Sigmoid colon (tissue), 6 donors: ENCODE measurements at regions not wholly inside any gene's neighbourhood (a gene's known extent, or its start where the extent isn't known, plus 50 kb on each side); places are given as distances from the start of the nearest gene placed in this dataset.

Source experiments
- DNase-seq: peaks from one replicate; pipeline ENCODE4 v3.0.0-alpha.2; 2019
- H3K27ac ChIP-seq, 4 donors: fragments of 200-600 bp; sonication (generic); one replicate each; pipeline ENCODE4 v1.5.1; 2016 to 2019; ENCODE audit warnings: mild to moderate bottlenecking in 1 of 4
- H3K27me3 ChIP-seq, 3 donors: fragments of 200-600 bp; sonication (generic); one replicate each; pipeline ENCODE4 v1.5.1; 2019; ENCODE audit warnings: mild to moderate bottlenecking in 1 of 3
- H3K36me3 ChIP-seq, 4 donors: fragments of 200-600 bp; sonication (generic); one replicate each; pipeline ENCODE4 v1.5.1; 2016 to 2019
- H3K4me1 ChIP-seq, 4 donors: fragments of 200-600 bp; sonication (generic); one replicate each; pipeline ENCODE4 v1.5.1; 2017 to 2019
- H3K4me3 ChIP-seq, 4 donors: fragments of 200-600 bp; sonication (generic); one replicate each; pipeline ENCODE4 v1.5.1; 2017 to 2019; ENCODE audit warnings: mild to moderate bottlenecking in 2 of 4, moderate library complexity in 1 of 4
- H3K9me3 ChIP-seq, 4 donors: fragments of 200-600 bp in 3 of 4; sonication (generic) in 3 of 4; one replicate each; pipeline versions ENCODE4 v1.5.1 to v1.6.1; 2013 to 2019
- EP300 ChIP-seq, 4 donors: sonication (generic); formaldehyde crosslinking; IDR thresholded peaks; one replicate each; pipeline ENCODE4 v1.6.1; 2017; ENCODE audit warnings: antibody characterized with exemption in 4 of 4
- POLR2A ChIP-seq, 2 donors: fragments of 450-650 bp; IDR thresholded peaks; one replicate each; pipeline ENCODE4 v1.6.1; 2016; ENCODE audit warnings: antibody characterized with exemption in 2 of 2, mild to moderate bottlenecking in 2 of 2, moderate library complexity in 2 of 2
- POLR2AphosphoS5 ChIP-seq, 4 donors: sonication (generic); formaldehyde crosslinking; IDR thresholded peaks; one replicate each; pipeline ENCODE4 v1.6.1; 2017; ENCODE audit warnings: antibody characterized with exemption in 4 of 4
- WGBS, 2 donors: extraction: QIAGEN DNeasy Blood & Tissue Kit; methylation state at CpG; one replicate each; pipeline ENCODE4 v1.1.7; 2013; 5-methylcytosine and 5-hydroxymethylcytosine counted together
- intact Hi-C: fragments of 100-400 bp; cut with DNase I; formaldehyde crosslinking; loops from one replicate; pipeline ENCODE4 v1.15.1; 2023
- TF ChIP-seq, protein P1 (sequence below), 4 experiments: fragments of 450-650 bp in 3 of 4; fragments of 200-600 bp in 1 of 4; IDR thresholded peaks; one replicate each; pipeline ENCODE4 v1.5.1; 2016 to 2019; ENCODE audit warnings: antibody characterized with exemption in 4 of 4, mild to moderate bottlenecking in 3 of 4, moderate library complexity in 2 of 4
- donor health status: healthy with polysubstance abuse.
- donor health status: healthy.

DNA sequence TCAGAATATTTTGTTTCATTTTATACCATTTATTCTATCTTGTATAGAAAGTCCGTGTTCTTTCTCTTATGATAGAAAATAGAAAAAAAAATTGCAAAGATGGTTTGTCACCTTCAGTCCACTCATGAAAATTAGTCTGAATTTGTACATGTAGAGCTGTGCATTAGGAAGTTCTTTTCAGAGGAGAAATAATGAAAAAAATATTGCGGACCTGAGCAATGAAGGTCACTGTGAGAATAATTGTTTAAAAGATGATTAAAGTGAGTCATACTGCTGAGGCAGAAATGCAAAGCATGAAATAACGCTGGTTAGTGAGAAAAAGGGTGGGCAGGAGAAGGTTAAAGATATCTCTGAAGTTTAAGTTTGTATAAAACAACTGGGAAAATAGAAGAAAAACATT is 431.1 kb downstream of the TMX3 start:
- intact Hi-C loops = no loop called here
- no peaks in the 10 kb centered on the region for H3K36me3 ChIP-seq
- DNase-seq = no peak
- TF ChIP-seq, protein P1, sequence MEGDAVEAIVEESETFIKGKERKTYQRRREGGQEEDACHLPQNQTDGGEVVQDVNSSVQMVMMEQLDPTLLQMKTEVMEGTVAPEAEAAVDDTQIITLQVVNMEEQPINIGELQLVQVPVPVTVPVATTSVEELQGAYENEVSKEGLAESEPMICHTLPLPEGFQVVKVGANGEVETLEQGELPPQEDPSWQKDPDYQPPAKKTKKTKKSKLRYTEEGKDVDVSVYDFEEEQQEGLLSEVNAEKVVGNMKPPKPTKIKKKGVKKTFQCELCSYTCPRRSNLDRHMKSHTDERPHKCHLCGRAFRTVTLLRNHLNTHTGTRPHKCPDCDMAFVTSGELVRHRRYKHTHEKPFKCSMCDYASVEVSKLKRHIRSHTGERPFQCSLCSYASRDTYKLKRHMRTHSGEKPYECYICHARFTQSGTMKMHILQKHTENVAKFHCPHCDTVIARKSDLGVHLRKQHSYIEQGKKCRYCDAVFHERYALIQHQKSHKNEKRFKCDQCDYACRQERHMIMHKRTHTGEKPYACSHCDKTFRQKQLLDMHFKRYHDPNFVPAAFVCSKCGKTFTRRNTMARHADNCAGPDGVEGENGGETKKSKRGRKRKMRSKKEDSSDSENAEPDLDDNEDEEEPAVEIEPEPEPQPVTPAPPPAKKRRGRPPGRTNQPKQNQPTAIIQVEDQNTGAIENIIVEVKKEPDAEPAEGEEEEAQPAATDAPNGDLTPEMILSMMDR (IDR thresholded peaks at IDR 0.05) = no peak
- TF ChIP-seq POLR2AphosphoS5 (IDR thresholded peaks at IDR 0.05) (no peak), POLR2A (IDR thresholded peaks at IDR 0.05) (no peak), EP300 (IDR thresholded peaks at IDR 0.05) (no peak)
- no peaks in the 10 kb centered on the region for H3K27me3 ChIP-seq
- H3K27ac ChIP-seq = no peak overlapping the region
- 34 to 77% methylated on average over 3 of the region's 3 CpGs for WGBS, 2 donors
- no peaks in the 10 kb centered on the region for H3K4me1 ChIP-seq
- H3K9me3 ChIP-seq = no peaks in the 10 kb centered on the region
- no peak overlapping the region for H3K4me3 ChIP-seq

DNA sequence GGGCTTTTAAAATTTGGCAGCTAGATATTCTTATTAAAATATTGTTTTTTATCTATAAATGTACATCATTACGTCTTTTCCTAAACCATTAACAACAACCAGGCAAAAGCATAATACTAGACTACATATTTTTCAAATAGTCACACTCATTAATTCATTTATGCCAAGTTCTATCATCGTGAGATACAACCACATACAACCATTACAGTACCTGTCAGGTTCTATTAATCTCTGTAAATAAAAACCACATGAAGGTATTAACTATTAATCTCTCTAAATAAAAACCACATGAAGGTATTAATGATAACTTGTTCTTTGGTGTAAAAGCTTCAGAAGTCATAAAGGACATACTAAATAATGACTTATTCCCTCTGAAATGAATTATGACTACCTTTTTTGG is 432.7 kb downstream of the TMX3 start:
- Histone ChIP-seq H3K4me1 (no peaks in the 10 kb centered on the region), H3K4me3 (no peak overlapping the region), H3K9me3 (no peaks in the 10 kb centered on the region), H3K27ac (no peak overlapping the region), H3K36me3 (no peaks in the 10 kb centered on the region), H3K27me3 (no peaks in the 10 kb centered on the region)
- TF ChIP-seq, protein P1 (IDR thresholded peaks at IDR 0.05) = no peak
- TF ChIP-seq POLR2AphosphoS5 (IDR thresholded peaks at IDR 0.05) (no peak), POLR2A (IDR thresholded peaks at IDR 0.05) (no peak), EP300 (IDR thresholded peaks at IDR 0.05) (no peak)
- 71 to 79% methylated on average over 2 of the region's 2 CpGs for whole genome bisulfite sequencing, 2 donors
- no peak for DNase-seq
- intact Hi-C loops = no loop called here

DNA sequence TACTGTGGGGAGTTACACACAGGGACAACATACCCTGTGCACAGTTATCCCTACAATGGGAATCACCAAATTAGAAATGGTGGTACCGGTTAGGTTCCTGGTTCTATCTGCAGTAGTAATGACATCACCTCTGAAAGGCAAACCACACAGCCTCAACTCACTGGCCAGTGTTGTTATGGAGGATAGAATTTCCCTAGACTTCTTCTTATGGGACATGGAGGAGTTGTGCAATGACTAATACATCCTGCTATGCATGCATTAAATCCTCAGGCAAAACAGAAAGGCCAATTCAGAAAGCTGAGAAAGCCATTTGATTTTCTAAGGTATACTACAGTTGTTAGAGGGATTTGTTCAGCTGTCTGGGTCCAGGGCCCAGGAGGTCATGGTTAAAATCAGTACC is 439.3 kb downstream of the TMX3 start:
- Histone ChIP-seq H3K9me3 (peaks cover 0 to 3% (median 0%) of the 10 kb centered on the region in 4 donors), H3K4me3 (no peak overlapping the region), H3K4me1 (no peaks in the 10 kb centered on the region), H3K36me3 (no peaks in the 10 kb centered on the region), H3K27ac (no peak overlapping the region), H3K27me3 (no peaks in the 10 kb centered on the region)
- TF ChIP-seq POLR2A (IDR thresholded peaks at IDR 0.05) (no peak), POLR2AphosphoS5 (IDR thresholded peaks at IDR 0.05) (no peak), EP300 (IDR thresholded peaks at IDR 0.05) (no peak)
- TF ChIP-seq, protein P1 (IDR thresholded peaks at IDR 0.05) = no peak
- intact Hi-C loops = no loop called here
- no peak for DNase-seq
- WGBS, 2 donors = 50 to 96% methylated on average over 1 of the region's 1 CpG

DNA sequence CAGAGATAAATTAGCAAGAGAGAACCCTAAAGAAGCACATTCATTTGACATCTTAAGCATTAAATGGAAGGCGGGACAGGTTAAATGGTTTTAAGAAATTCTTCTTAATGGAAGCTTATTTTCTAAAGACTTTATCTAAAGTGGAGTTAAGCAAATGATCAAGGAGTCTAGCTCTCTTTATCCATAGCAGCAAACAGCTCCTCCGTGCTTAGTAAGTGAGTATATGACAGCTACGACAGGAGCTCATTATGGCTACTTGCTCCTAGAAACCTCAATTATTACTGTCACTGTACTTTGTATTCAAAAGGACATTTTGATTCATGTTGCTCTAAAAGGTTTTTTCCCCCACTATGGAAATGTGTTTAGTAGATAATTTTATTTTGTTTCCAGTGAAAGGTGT is 444.9 kb downstream of the TMX3 start:
- Histone ChIP-seq H3K27ac (no peak overlapping the region), H3K9me3 (no peaks in the 10 kb centered on the region), H3K4me1 (no peaks in the 10 kb centered on the region), H3K4me3 (no peak overlapping the region), H3K27me3 (no peaks in the 10 kb centered on the region), H3K36me3 (no peaks in the 10 kb centered on the region)
- TF ChIP-seq, protein P1 (IDR thresholded peaks at IDR 0.05) = no peak
- no peak for TF ChIP-seq POLR2AphosphoS5 (IDR thresholded peaks at IDR 0.05)
- TF ChIP-seq EP300 (IDR thresholded peaks at IDR 0.05) = no peak
- no peak for TF ChIP-seq POLR2A (IDR thresholded peaks at IDR 0.05)
- intact Hi-C loops = no loop called here
- no peak for DNase-seq
- 89 to 91% methylated on average over 3 of the region's 3 CpGs for WGBS, 2 donors

DNA sequence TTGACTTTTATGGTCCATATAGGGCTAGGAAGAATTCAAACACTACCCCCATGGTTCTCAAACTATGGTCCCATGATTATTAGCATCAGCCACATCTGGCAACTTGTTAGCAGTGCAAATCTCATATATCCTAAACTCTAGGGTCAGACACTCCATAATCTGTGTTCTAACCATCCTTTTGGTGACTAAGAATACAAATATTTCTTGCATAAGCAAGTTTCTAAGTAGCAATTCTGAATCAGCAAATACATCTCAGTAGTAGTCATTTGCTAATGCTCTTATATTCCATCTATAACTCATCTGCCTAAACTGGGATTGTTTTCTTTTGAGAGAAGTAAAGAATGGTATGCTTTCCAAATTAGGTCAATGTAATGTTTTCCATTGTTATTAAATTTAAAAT is 447.3 kb downstream of the TMX3 start:
- Histone ChIP-seq H3K9me3 (no peaks in the 10 kb centered on the region), H3K4me1 (no peaks in the 10 kb centered on the region), H3K4me3 (no peak overlapping the region), H3K36me3 (no peaks in the 10 kb centered on the region), H3K27ac (no peak overlapping the region), H3K27me3 (no peaks in the 10 kb centered on the region)
- no peak for DNase-seq
- no peak for TF ChIP-seq EP300 (IDR thresholded peaks at IDR 0.05)
- intact Hi-C loops = no loop called here
